ENCODE measurements at regions not wholly inside any gene's neighbourhood (a gene's known extent, or its start where the extent isn't known, plus 50 kb on each side); places are given as distances from the start of the nearest gene placed in this dataset.

- H3K9me3 ChIP-seq (ENCODE audit: low read length): no peaks in the 10 kb centered on the region
- POLR2A ChIA-PET: no interaction called here
- TF ChIP-seq MYC (CRISPR knock-in tag; IDR thresholded peaks at IDR 0.05; ENCODE audit: borderline replicate concordance) (no peak), HHEX (CRISPR knock-in tag; IDR thresholded peaks at IDR 0.05) (no peak), CCAR2 (optimal IDR thresholded peaks at IDR 0.05; ENCODE audit: low read depth, low read length) (no peak), ATAD3A (CRISPR knock-in tag; IDR thresholded peaks at IDR 0.05) (no peak), ZFP36 (IDR thresholded peaks at IDR 0.05; ENCODE audit: borderline replicate concordance, low read depth, low read length, partially characterized antibody) (no peak), SP140L (CRISPR knock-in tag; IDR thresholded peaks at IDR 0.05; ENCODE audit: borderline replicate concordance) (no peak), NR2C2 (CRISPR knock-in tag; IDR thresholded peaks at IDR 0.05; ENCODE audit: borderline replicate concordance) (no peak), KAT2B (IDR thresholded peaks at IDR 0.05; ENCODE audit: borderline replicate concordance, low read depth, low read length) (no peak), ZC3H4 (CRISPR knock-in tag; IDR thresholded peaks at IDR 0.05; ENCODE audit: borderline replicate concordance) (no peak), ZNF205 (CRISPR knock-in tag; IDR thresholded peaks at IDR 0.05) (no peak), ZNF138 (CRISPR knock-in tag; IDR thresholded peaks at IDR 0.05; ENCODE audit: low read depth) (no peak), ZNF160 (CRISPR knock-in tag; IDR thresholded peaks at IDR 0.05) (no peak), NFIC (IDR thresholded peaks at IDR 0.05; ENCODE audit: low read length) (no peak)
- TF ChIP-seq, protein P1, sequence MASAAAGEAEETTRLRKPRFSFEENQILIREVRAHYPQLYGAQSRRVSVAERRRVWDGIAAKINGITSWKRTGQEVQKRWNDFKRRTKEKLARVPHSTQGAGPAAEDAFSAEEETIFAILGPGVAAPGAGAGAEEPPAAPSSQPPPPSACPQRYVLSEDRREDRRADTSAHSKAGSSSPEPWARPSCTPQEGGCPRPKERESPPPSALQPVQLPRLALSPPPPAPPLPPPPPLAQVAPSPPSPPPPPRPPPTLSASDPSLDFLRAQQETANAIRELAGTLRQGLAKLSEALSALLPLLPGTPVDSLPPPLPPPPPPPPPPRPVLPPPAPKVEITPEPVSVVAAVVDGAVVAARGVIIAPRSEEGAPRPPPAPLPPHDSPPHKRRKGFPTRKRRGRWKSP (CRISPR knock-in tag; IDR thresholded peaks at IDR 0.05): no peak
- TF ChIP-seq, protein P2, sequence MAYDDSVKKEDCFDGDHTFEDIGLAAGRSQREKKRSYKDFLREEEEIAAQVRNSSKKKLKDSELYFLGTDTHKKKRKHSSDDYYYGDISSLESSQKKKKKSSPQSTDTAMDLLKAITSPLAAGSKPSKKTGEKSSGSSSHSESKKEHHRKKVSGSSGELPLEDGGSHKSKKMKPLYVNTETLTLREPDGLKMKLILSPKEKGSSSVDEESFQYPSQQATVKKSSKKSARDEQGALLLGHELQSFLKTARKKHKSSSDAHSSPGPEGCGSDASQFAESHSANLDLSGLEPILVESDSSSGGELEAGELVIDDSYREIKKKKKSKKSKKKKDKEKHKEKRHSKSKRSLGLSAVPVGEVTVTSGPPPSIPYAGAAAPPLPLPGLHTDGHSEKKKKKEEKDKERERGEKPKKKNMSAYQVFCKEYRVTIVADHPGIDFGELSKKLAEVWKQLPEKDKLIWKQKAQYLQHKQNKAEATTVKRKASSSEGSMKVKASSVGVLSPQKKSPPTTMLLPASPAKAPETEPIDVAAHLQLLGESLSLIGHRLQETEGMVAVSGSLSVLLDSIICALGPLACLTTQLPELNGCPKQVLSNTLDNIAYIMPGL (CRISPR knock-in tag; IDR thresholded peaks at IDR 0.05; ENCODE audit: borderline replicate concordance in 1 of 2, low read depth in 1 of 2): no peak
- no peaks in the 10 kb centered on the region for H3K36me3 ChIP-seq (replicated peaks in 1 of 2; ENCODE audit: control insufficient read depth in 1 of 2, insufficient read depth in 2 of 2, low read length in 2 of 2)
- no peaks in the 10 kb centered on the region; a peak in 1 of 5 replicates for H3K27me3 ChIP-seq (ENCODE audit: control insufficient read depth in 1 of 2, insufficient read depth in 2 of 2, low read length in 2 of 2)
- H3K27ac ChIP-seq (ENCODE audit: extremely low read length, insufficient read depth, low read length): no peak overlapping the region
- no TSS peak for BruUV-seq (replicated peaks)
- FAIRE-seq: no peak
- H3K79me2 ChIP-seq (ENCODE audit: insufficient read depth, low read length): no peaks in the 10 kb centered on the region
- H3K4me3 ChIP-seq (replicated peaks in 1 of 3; ENCODE audit: insufficient read depth in 1 of 3, low read depth in 2 of 3, low read length in 3 of 3): no peak overlapping the region
- ATAC-seq: no peak
- intact Hi-C loops (cut with micrococcal nuclease; ENCODE audit: unreplicated experiment) (no loop called here), in situ Hi-C loops (cut with HindIII; ENCODE audit: extremely low pct_ligation_motif_present, low pct_unique_long_range_greater_than_20kb) (no loop called here)
- DNase-seq (ENCODE audit: low spot score): no peak
- CTCF ChIA-PET (ENCODE audit: low intra/inter-chr PET ratio, low total read pairs): no interaction called here
- H3K9ac ChIP-seq (ENCODE audit: insufficient read depth, low read depth, low read length): no peak overlapping the region
- H4K20me1 ChIP-seq (ENCODE audit: insufficient read depth, low read length): no peaks in the 10 kb centered on the region
- H3K4me1 ChIP-seq (ENCODE audit: insufficient read depth, low read length): peaks cover 18% of the 10 kb centered on the region
- WGBS (ENCODE audit: low lambda C conversion rate): 26% methylated on average over 1 of the region's 1 CpG
- H2AFZ ChIP-seq (ENCODE audit: low read length): no peak overlapping the region
- H3K4me2 ChIP-seq (ENCODE audit: low read depth, low read length): no peak overlapping the region
These were observed 105.4 kb upstream of the BANK1 start for GRCh38 chr4:101685126-101685525.
